ENCODE measurements at regions not wholly inside any gene's neighbourhood (a gene's known extent, or its start where the extent isn't known, plus 50 kb on each side); places are given as distances from the start of the nearest gene placed in this dataset.

DNA sequence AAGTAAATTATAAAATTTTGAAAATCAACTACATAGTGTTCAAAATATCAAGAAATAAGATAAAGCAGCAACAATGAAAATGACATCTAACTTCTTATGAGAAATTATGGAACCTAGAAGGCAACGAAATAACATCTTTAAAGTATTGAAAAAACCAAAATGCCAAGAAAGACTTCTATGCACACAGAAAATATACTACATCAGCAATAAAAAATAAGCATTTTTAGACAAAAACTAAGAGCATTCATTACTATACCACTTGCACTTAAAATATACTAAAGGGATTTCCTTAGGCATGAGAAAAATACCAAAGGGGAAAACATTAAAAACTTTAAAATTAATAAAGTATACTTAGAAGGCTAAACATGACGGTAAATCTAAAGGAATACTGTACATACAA lies 556.3 kb downstream of the NUP35 start:
- no CpG with 5 or more reads among the region's 2 CpGs for WGBS (ENCODE audit: insufficient coverage)
- H3K9me3 ChIP-seq (ENCODE audit: control insufficient read depth, insufficient read depth, low read length) = no peaks in the 10 kb centered on the region
- H3K4me1 ChIP-seq (ENCODE audit: control insufficient read depth, insufficient read depth, low read length) = no peaks in the 10 kb centered on the region
- no peak overlapping the region for H3K27ac ChIP-seq (ENCODE audit: low read depth, low read length)
- H3K4me3 ChIP-seq (ENCODE audit: low read depth, low read length) = no peak overlapping the region
- H3K27me3 ChIP-seq (ENCODE audit: control insufficient read depth, insufficient read depth, low read length) = no peaks in the 10 kb centered on the region
- DNase-seq (ENCODE audit: low read depth in 4 of 6, low spot score in 6 of 6) = no peak
- no peaks in the 10 kb centered on the region for H3K36me3 ChIP-seq (ENCODE audit: control insufficient read depth, insufficient read depth, low read length)

DNA sequence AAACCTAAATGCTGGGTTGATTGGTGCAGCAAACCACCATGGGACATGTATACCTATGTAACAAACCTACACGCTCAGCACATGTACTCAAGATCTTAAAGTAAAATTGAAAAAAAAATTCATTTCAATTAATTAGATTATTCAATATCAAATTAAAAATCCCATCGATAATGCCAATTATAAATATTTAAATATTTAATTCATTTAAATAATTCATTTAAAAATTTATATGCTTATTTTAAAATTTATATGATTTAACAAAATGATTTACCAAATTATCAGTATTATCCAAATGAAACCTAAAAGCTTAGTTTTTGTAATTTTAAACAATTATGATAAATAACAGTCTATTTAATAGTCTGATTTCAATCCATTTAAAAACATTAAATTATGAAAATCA lies 560.4 kb downstream of the NUP35 start:
- DNase-seq (ENCODE audit: low read depth in 4 of 6, low spot score in 6 of 6) = no peak
- Histone ChIP-seq H3K9me3 (ENCODE audit: control insufficient read depth, insufficient read depth, low read length) (no peaks in the 10 kb centered on the region), H3K27ac (ENCODE audit: low read depth, low read length) (no peak overlapping the region), H3K4me3 (ENCODE audit: low read depth, low read length) (no peak overlapping the region), H3K36me3 (ENCODE audit: control insufficient read depth, insufficient read depth, low read length) (no peaks in the 10 kb centered on the region), H3K27me3 (ENCODE audit: control insufficient read depth, insufficient read depth, low read length) (no peaks in the 10 kb centered on the region), H3K4me1 (ENCODE audit: control insufficient read depth, insufficient read depth, low read length) (no peaks in the 10 kb centered on the region)
- no CpG with 5 or more reads among the region's 2 CpGs for WGBS (ENCODE audit: insufficient coverage)

DNA sequence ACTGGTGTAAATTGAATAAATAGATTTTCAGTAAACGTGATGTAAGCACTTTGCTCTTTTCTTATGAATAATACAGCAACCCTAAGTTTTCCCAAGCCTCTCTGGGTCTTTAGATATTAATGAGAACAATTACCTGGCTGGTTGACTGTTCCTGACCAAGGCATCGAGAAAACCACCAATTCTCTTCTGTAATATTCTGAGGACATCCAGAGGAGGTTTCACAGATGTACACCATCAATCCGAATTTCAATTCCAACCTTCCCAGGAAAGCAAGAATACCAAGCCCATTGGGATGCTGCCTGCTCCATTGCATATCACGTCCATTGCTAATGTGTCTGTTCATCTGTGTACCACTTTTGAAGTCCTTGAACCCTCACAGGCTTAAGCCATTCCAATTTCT lies 571.8 kb downstream of the NUP35 start:
- H3K9me3 ChIP-seq (ENCODE audit: control insufficient read depth, insufficient read depth, low read length) = peaks cover 3% of the 10 kb centered on the region
- H3K36me3 ChIP-seq (ENCODE audit: control insufficient read depth, insufficient read depth, low read length) = no peaks in the 10 kb centered on the region
- 94% methylated on average over 3 of the region's 4 CpGs for WGBS (ENCODE audit: insufficient coverage)
- no peaks in the 10 kb centered on the region for H3K27me3 ChIP-seq (ENCODE audit: control insufficient read depth, insufficient read depth, low read length)
- H3K4me3 ChIP-seq (ENCODE audit: low read depth, low read length) = no peak overlapping the region
- no peak overlapping the region for H3K27ac ChIP-seq (ENCODE audit: low read depth, low read length)
- H3K4me1 ChIP-seq (ENCODE audit: control insufficient read depth, insufficient read depth, low read length) = no peaks in the 10 kb centered on the region
- no peak for DNase-seq (ENCODE audit: low read depth in 4 of 6, low spot score in 6 of 6)

DNA sequence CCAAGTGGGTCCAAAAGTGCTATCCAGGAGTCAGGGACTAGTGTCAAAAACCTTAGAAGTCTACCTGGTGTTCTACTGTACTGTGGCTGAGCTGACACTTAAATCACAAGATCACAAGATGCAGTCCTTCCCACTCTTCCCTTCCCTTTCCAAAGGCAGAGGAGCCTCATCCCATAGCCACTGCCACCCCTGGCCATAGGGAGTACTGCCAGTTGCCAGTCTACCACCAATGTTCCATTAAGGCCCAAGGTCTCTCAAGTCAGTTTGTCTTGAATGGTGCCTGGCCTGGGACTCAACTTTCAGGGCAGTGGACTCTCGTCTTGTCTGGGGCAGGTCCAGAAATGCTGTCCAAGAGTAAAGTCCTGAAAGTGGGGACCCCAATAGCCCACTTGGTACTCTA lies 585.6 kb downstream of the NUP35 start:
- Histone ChIP-seq H3K36me3 (ENCODE audit: control insufficient read depth, insufficient read depth, low read length) (no peaks in the 10 kb centered on the region), H3K9me3 (ENCODE audit: control insufficient read depth, insufficient read depth, low read length) (no peaks in the 10 kb centered on the region), H3K4me1 (ENCODE audit: control insufficient read depth, insufficient read depth, low read length) (no peaks in the 10 kb centered on the region), H3K27ac (ENCODE audit: low read depth, low read length) (no peak overlapping the region), H3K27me3 (ENCODE audit: control insufficient read depth, insufficient read depth, low read length) (no peaks in the 10 kb centered on the region), H3K4me3 (ENCODE audit: low read depth, low read length) (no peak overlapping the region)
- WGBS (ENCODE audit: insufficient coverage) = 100% methylated on average over 1 of the region's 1 CpG
- DNase-seq (ENCODE audit: low read depth in 4 of 6, low spot score in 6 of 6) = no peak

DNA sequence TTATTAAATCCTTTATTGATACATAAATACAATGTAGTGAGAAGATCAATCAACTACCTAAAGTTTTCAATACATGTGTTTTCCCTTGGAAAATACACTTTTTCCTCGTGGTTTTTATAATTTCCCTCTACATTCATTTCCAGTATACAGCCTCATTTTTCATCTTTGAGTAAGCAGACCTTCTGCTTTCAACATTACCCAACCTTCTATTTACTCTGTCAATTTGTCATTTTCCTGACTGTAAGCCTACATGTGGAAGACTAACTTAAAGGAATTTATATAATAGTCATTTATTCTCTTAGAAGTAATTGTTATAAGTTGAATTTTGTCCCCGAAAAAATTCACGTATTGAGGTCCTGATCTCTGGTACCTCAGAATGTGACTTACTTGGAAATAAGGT lies 594.0 kb downstream of the NUP35 start:
- Histone ChIP-seq H3K4me3 (ENCODE audit: low read depth, low read length) (no peak overlapping the region), H3K27ac (ENCODE audit: low read depth, low read length) (no peak overlapping the region), H3K27me3 (ENCODE audit: control insufficient read depth, insufficient read depth, low read length) (no peaks in the 10 kb centered on the region), H3K4me1 (ENCODE audit: control insufficient read depth, insufficient read depth, low read length) (no peaks in the 10 kb centered on the region), H3K36me3 (ENCODE audit: control insufficient read depth, insufficient read depth, low read length) (no peaks in the 10 kb centered on the region), H3K9me3 (ENCODE audit: control insufficient read depth, insufficient read depth, low read length) (peaks cover 2% of the 10 kb centered on the region)
- no CpG with 5 or more reads among the region's 3 CpGs for WGBS (ENCODE audit: insufficient coverage)
- DNase-seq (ENCODE audit: low read depth in 4 of 6, low spot score in 6 of 6) = no peak

DNA sequence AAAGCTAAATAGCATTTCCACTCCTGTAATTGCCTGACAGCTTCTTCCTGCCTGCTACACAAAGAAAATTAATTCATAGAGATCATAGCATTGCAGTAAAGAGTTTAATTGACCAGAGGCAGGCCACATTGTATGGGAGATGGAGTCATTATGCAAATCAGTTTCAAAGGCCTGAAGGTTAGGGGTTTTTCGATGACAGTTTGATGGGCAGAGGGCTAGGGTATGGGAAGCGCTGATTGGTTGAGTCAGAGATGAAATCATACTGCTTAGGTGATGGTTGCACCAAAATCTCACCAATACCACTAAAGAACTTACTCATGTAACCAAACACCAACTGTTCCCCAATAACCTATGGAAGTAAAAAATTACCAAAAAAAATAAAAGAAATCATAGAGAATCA lies 599.0 kb downstream of the NUP35 start:
- peaks cover 2% of the 10 kb centered on the region for H3K9me3 ChIP-seq (ENCODE audit: control insufficient read depth, insufficient read depth, low read length)
- WGBS (ENCODE audit: insufficient coverage) = no CpG with 5 or more reads among the region's 2 CpGs
- no peak overlapping the region for H3K27ac ChIP-seq (ENCODE audit: low read depth, low read length)
- no peaks in the 10 kb centered on the region for H3K36me3 ChIP-seq (ENCODE audit: control insufficient read depth, insufficient read depth, low read length)
- no peak for DNase-seq (ENCODE audit: low read depth in 4 of 6, low spot score in 6 of 6)
- no peak overlapping the region for H3K4me3 ChIP-seq (ENCODE audit: low read depth, low read length)
- no peaks in the 10 kb centered on the region for H3K4me1 ChIP-seq (ENCODE audit: control insufficient read depth, insufficient read depth, low read length)
- no peaks in the 10 kb centered on the region for H3K27me3 ChIP-seq (ENCODE audit: control insufficient read depth, insufficient read depth, low read length)

DNA sequence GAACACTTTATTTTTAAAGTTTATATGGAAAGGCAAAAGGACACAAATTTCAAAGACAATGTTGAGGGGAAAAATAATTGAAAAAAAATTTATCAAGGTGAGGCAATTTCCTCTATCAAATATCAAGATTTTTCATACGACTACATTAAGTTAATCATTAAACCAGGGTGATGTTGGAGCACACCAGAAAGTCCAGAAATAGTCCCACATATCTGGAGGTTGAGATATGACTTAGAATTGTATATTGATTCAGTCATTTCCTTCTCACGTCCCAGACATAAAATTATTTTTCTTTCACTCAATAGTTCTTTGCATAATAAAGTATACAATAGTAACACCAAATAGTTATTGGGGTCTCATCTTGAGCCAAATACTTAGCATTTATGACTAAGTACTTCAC lies 605.1 kb downstream of the NUP35 start:
- no peaks in the 10 kb centered on the region for H3K9me3 ChIP-seq (ENCODE audit: control insufficient read depth, insufficient read depth, low read length)
- H3K36me3 ChIP-seq (ENCODE audit: control insufficient read depth, insufficient read depth, low read length) = no peaks in the 10 kb centered on the region
- no peak for DNase-seq (ENCODE audit: low read depth in 4 of 6, low spot score in 6 of 6)
- no peak overlapping the region for H3K4me3 ChIP-seq (ENCODE audit: low read depth, low read length)
- no peak overlapping the region for H3K27ac ChIP-seq (ENCODE audit: low read depth, low read length)
- H3K4me1 ChIP-seq (ENCODE audit: control insufficient read depth, insufficient read depth, low read length) = no peaks in the 10 kb centered on the region
- no CpG with 5 or more reads among the region's 2 CpGs for WGBS (ENCODE audit: insufficient coverage)
- no peaks in the 10 kb centered on the region for H3K27me3 ChIP-seq (ENCODE audit: control insufficient read depth, insufficient read depth, low read length)

DNA sequence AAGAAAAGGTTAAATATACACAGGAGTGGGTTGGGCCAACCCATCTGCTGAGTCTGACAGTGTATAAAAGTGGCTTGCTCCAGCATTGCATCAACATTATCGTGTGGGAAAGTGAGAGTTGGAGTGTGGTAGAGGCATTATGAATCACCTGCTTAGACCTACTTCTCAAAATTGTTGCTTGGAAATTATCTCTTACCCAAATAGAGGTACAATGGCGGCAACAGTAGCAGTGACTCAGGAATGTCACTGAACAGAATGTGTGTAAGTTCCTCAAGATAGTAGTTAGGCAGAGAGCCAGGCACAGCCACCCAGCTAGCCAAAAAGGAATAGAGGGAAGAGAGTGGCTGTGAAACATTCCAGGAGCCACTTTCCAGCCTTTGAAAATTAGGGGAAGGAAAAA lies 616.0 kb downstream of the NUP35 start:
- 86% methylated on average over 1 of the region's 2 CpGs for WGBS (ENCODE audit: insufficient coverage)
- H3K9me3 ChIP-seq (ENCODE audit: control insufficient read depth, insufficient read depth, low read length) = no peaks in the 10 kb centered on the region
- no peak overlapping the region for H3K27ac ChIP-seq (ENCODE audit: low read depth, low read length)
- H3K4me1 ChIP-seq (ENCODE audit: control insufficient read depth, insufficient read depth, low read length) = no peaks in the 10 kb centered on the region
- no peak overlapping the region for H3K4me3 ChIP-seq (ENCODE audit: low read depth, low read length)
- no peaks in the 10 kb centered on the region for H3K36me3 ChIP-seq (ENCODE audit: control insufficient read depth, insufficient read depth, low read length)
- no peaks in the 10 kb centered on the region for H3K27me3 ChIP-seq (ENCODE audit: control insufficient read depth, insufficient read depth, low read length)
- no peak for DNase-seq (ENCODE audit: low read depth in 4 of 6, low spot score in 6 of 6)

DNA sequence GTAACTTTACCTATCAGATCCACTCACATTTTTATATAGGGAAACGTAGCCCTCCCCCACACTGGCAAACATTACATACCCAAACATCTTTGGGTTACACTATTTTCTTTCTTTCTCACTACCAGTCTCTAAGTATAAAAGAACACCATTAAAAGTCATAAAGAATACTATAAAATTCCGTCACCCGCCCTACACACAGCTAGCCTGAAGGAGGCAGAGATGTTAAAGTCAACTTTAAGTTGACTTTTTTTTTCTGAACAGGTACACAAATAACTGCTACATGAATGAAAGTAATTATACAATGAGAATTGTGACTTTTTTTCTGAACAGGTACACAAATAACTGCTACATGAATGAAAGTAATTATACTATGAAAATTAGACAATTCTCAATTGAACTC lies 628.3 kb downstream of the NUP35 start:
- no peaks in the 10 kb centered on the region for H3K27me3 ChIP-seq (ENCODE audit: control insufficient read depth, insufficient read depth, low read length)
- no peak for DNase-seq (ENCODE audit: low read depth in 4 of 6, low spot score in 6 of 6)
- 100% methylated on average over 1 of the region's 3 CpGs for WGBS (ENCODE audit: insufficient coverage)
- H3K9me3 ChIP-seq (ENCODE audit: control insufficient read depth, insufficient read depth, low read length) = no peaks in the 10 kb centered on the region
- H3K36me3 ChIP-seq (ENCODE audit: control insufficient read depth, insufficient read depth, low read length) = no peaks in the 10 kb centered on the region
- H3K4me3 ChIP-seq (ENCODE audit: low read depth, low read length) = no peak overlapping the region
- no peaks in the 10 kb centered on the region for H3K4me1 ChIP-seq (ENCODE audit: control insufficient read depth, insufficient read depth, low read length)
- no peak overlapping the region for H3K27ac ChIP-seq (ENCODE audit: low read depth, low read length)

DNA sequence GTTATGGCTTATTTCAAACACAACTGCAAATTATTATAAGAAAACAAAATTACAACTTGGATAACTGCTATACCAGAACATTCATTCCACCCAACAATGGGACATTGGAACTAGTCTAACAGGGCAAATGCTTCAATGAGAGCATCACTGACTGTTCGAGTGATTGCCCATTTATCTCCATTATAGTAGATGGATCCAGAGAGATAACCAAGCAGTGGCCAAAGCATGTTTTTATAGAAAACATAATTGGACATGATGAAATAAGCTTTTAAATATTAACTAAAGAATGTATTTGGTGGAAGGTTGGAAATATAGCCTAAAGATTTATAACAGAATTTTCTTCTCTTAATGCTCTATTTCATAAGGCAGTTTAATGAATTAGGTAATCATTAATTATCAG lies 634.8 kb downstream of the NUP35 start:
- DNase-seq (ENCODE audit: low read depth in 4 of 6, low spot score in 6 of 6) = no peak
- no peaks in the 10 kb centered on the region for H3K9me3 ChIP-seq (ENCODE audit: control insufficient read depth, insufficient read depth, low read length)
- H3K4me3 ChIP-seq (ENCODE audit: low read depth, low read length) = no peak overlapping the region

More for the DNA sequence above, 634.8 kb downstream of the NUP35 start:
- Histone ChIP-seq H3K36me3 (ENCODE audit: control insufficient read depth, insufficient read depth, low read length) (no peaks in the 10 kb centered on the region), H3K27ac (ENCODE audit: low read depth, low read length) (no peak overlapping the region), H3K27me3 (ENCODE audit: control insufficient read depth, insufficient read depth, low read length) (no peaks in the 10 kb centered on the region), H3K4me1 (ENCODE audit: control insufficient read depth, insufficient read depth, low read length) (no peaks in the 10 kb centered on the region)
- no CpG with 5 or more reads among the region's 1 CpG for WGBS (ENCODE audit: insufficient coverage)
